Keratinocyte (primary cell): ENCODE measurements at regions not wholly inside any gene's neighbourhood (a gene's known extent, or its start where the extent isn't known, plus 50 kb on each side); places are given as distances from the start of the nearest gene placed in this dataset.

Experiments
- DNase-seq: peaks from one replicate; pipeline ENCODE4 v3.0.0-alpha.2; 2011; ENCODE audit warnings: low read depth, missing footprints, low spot score
- FAIRE-seq: peaks from 2 replicates; lab custom pipeline; 2011; peaks lifted over from hg19 to GRCh38; lab: Jason Lieb, UNC
- H2AFZ ChIP-seq: 2 replicates; pipeline ENCODE4 v1.6.0; 2012; ENCODE audit warnings: low read length, control low read depth, inconsistent platforms; ENCODE audit not compliant: control insufficient read depth
- H3K27ac ChIP-seq: 2 replicates; pipeline ENCODE4 v1.5.1; 2011; ENCODE audit warnings: low read length; ENCODE audit not compliant: control insufficient read depth, insufficient read depth
- H3K27me3 ChIP-seq: 3 replicates; pipeline ENCODE4 v1.6.0; 2011; ENCODE audit warnings: low read length; ENCODE audit not compliant: control insufficient read depth, insufficient read depth; ENCODE audit errors: extremely low read depth
- H3K36me3 ChIP-seq, 2 experiments: 2 replicates in 1 of 2; 3 replicates in 1 of 2; pipeline ENCODE4 v1.5.1; 2011; ENCODE audit warnings: low read length in 2 of 2, mild to moderate bottlenecking in 1 of 2; ENCODE audit not compliant: control insufficient read depth in 2 of 2, insufficient read depth in 2 of 2; ENCODE audit errors: extremely low read depth in 1 of 2
- H3K4me1 ChIP-seq: 3 replicates; pipeline ENCODE4 v1.5.1; 2011; ENCODE audit warnings: low read length; ENCODE audit not compliant: control insufficient read depth, insufficient read depth; ENCODE audit errors: extremely low read depth
- H3K4me2 ChIP-seq: 3 replicates; pipeline ENCODE4 v1.6.0; 2011; ENCODE audit warnings: low read depth, low read length; ENCODE audit not compliant: control insufficient read depth, insufficient read depth; ENCODE audit errors: extremely low read depth
- H3K4me3 ChIP-seq, 3 experiments: fragments of 200-600 bp in 1 of 3; sonication (generic) in 1 of 3; 2 replicates in 2 of 3; 3 replicates in 1 of 3; pipeline ENCODE4 v1.5.1; 2011 to 2016; ENCODE audit warnings: low read length in 3 of 3, mild to moderate bottlenecking in 3 of 3, control low read depth in 2 of 3, inconsistent platforms in 1 of 3, low read depth in 1 of 3, mixed read lengths in 1 of 3, mixed run types in 1 of 3, moderate library complexity in 1 of 3; ENCODE audit not compliant: control insufficient read depth in 2 of 3, insufficient read depth in 2 of 3; ENCODE audit errors: extremely low read depth in 1 of 3
- H3K79me2 ChIP-seq: 2 replicates; pipeline ENCODE4 v1.6.0; 2012; ENCODE audit warnings: low read length; ENCODE audit not compliant: control insufficient read depth, insufficient read depth
- H3K9ac ChIP-seq: 3 replicates; pipeline ENCODE4 v1.6.0; 2011; ENCODE audit warnings: low read length; ENCODE audit not compliant: control insufficient read depth, insufficient read depth; ENCODE audit errors: extremely low read depth
- H3K9me1 ChIP-seq: 3 replicates; pipeline ENCODE4 v1.6.0; 2011; ENCODE audit warnings: low read length; ENCODE audit not compliant: control insufficient read depth, insufficient read depth; ENCODE audit errors: extremely low read depth
- H3K9me3 ChIP-seq: 2 replicates; pipeline ENCODE4 v1.5.1; 2012; ENCODE audit warnings: low read depth, low read length; ENCODE audit not compliant: control insufficient read depth
- H4K20me1 ChIP-seq: 3 replicates; pipeline ENCODE4 v1.6.0; 2011; ENCODE audit warnings: low read length; ENCODE audit not compliant: control insufficient read depth, insufficient read depth; ENCODE audit errors: extremely low read depth
- EZH2 ChIP-seq: IDR thresholded peaks from one replicate; pipeline ENCODE4 v1.6.1; 2012; ENCODE audit warnings: inconsistent platforms, mild to moderate bottlenecking, low read length, moderate library complexity
- dilution Hi-C: fragments of 300-500 bp; cut with MboI; formaldehyde crosslinking; loops from one replicate; pipeline ENCODE4 v1.7.0; 2020; ENCODE audit warnings: low sequenced_read_pairs; ENCODE audit not compliant: extremely low pct_ligation_motif_present
- TF ChIP-seq, protein P1 (sequence below), 3 experiments: IDR thresholded peaks in 1 of 3; conservative IDR thresholded peaks in 1 of 3; optimal IDR thresholded peaks in 1 of 3; 2 replicates in 2 of 3; 3 replicates in 1 of 3; pipeline versions ENCODE3 to v1.5.1; 2011; ENCODE audit warnings: low read length in 3 of 3, mild to moderate bottlenecking in 3 of 3, moderate library complexity in 2 of 3, control low read depth in 1 of 3, inconsistent platforms in 1 of 3; ENCODE audit not compliant: insufficient read depth in 2 of 3; ENCODE audit errors: extremely low read depth in 1 of 3

DNA sequence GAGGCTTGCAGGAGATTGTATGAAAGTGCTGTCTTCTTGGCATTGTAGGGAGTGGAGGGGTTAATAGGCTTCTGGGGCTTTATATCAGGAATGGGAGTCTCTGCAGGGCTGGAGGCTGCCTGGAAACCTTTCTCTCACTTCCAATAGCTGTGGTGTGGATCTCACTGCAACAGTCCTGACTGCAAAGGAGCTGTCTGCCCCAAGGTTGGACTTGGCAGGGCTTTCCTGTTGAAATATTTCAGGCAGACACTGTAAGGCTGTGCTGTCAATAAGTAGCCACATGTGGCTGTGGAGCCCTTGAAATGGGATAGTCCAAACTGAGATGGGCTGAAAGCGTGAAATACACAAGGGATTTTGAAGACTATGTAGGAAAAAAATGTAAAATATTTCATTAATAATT is 399.1 kb upstream of the SPRED2 start:
- no peak overlapping the region for H3K27ac ChIP-seq
- no peaks in the 10 kb centered on the region for H3K27me3 ChIP-seq
- dilution Hi-C loops: no loop called here
- TF ChIP-seq, protein P1, sequence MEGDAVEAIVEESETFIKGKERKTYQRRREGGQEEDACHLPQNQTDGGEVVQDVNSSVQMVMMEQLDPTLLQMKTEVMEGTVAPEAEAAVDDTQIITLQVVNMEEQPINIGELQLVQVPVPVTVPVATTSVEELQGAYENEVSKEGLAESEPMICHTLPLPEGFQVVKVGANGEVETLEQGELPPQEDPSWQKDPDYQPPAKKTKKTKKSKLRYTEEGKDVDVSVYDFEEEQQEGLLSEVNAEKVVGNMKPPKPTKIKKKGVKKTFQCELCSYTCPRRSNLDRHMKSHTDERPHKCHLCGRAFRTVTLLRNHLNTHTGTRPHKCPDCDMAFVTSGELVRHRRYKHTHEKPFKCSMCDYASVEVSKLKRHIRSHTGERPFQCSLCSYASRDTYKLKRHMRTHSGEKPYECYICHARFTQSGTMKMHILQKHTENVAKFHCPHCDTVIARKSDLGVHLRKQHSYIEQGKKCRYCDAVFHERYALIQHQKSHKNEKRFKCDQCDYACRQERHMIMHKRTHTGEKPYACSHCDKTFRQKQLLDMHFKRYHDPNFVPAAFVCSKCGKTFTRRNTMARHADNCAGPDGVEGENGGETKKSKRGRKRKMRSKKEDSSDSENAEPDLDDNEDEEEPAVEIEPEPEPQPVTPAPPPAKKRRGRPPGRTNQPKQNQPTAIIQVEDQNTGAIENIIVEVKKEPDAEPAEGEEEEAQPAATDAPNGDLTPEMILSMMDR (optimal IDR thresholded peaks at IDR 0.05 in 1 of 3, IDR thresholded peaks at IDR 0.05 in 1 of 3, conservative IDR thresholded peaks at IDR 0.05 in 1 of 3; ENCODE audit: extremely low read depth in 1 of 3, insufficient read depth in 2 of 3, low read length in 3 of 3): no peak
- TF ChIP-seq EZH2: no peak
- no peaks in the 10 kb centered on the region for H3K9me3 ChIP-seq
- DNase-seq (no peak), FAIRE-seq (no peak)
- no peak overlapping the region for H3K9ac ChIP-seq
- no peak overlapping the region for H3K4me2 ChIP-seq
- H3K4me3 ChIP-seq: no peak overlapping the region
- H4K20me1 ChIP-seq: no peaks in the 10 kb centered on the region
- H3K79me2 ChIP-seq: no peaks in the 10 kb centered on the region
- no peaks in the 10 kb centered on the region for H3K9me1 ChIP-seq
- no peaks in the 10 kb centered on the region for H3K36me3 ChIP-seq
- H3K4me1 ChIP-seq: no peaks in the 10 kb centered on the region
- no peak overlapping the region for H2AFZ ChIP-seq

DNA sequence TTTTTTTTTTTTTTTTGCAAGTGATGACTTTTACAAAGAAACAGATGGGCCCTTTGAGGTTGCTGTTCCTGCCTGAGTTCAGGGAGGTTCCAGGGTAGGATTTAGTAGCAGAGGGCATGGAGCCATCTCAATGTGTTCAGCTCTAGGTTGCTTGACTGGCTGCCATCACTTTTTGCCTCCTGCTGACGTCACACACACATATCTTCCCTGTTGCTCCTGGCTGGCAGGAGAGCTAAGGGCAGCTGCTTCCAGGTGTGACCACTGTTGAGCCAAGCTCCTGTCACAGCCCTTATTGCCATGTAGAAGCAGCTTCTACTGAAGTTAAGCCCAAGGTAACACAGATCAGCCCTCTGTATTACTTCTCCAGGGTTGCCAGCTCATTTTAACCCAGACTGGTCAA is 394.2 kb upstream of the SPRED2 start:
- Histone ChIP-seq H2AFZ (no peak overlapping the region), H3K9me1 (no peaks in the 10 kb centered on the region), H3K9ac (no peak overlapping the region), H3K27ac (no peak overlapping the region), H3K9me3 (no peaks in the 10 kb centered on the region), H3K4me1 (no peaks in the 10 kb centered on the region), H4K20me1 (no peaks in the 10 kb centered on the region), H3K36me3 (no peaks in the 10 kb centered on the region), H3K79me2 (no peaks in the 10 kb centered on the region), H3K27me3 (no peaks in the 10 kb centered on the region), H3K4me2 (no peak overlapping the region), H3K4me3 (no peak overlapping the region)
- no peak for TF ChIP-seq EZH2
- TF ChIP-seq, protein P1 (optimal IDR thresholded peaks at IDR 0.05 in 1 of 3, IDR thresholded peaks at IDR 0.05 in 1 of 3, conservative IDR thresholded peaks at IDR 0.05 in 1 of 3; ENCODE audit: extremely low read depth in 1 of 3, insufficient read depth in 2 of 3, low read length in 3 of 3): no peak
- DNase-seq (no peak), FAIRE-seq (no peak)
- dilution Hi-C loops: no loop called here
